Neural cell (in vitro differentiated cells): ENCODE measurements at regions not wholly inside any gene's neighbourhood (a gene's known extent, or its start where the extent isn't known, plus 50 kb on each side); places are given as distances from the start of the nearest gene placed in this dataset.

ENCODE experiments used
- POLR2AphosphoS5 ChIP-seq: IDR thresholded peaks from 2 replicates; pipeline ENCODE4 v1.6.1; 2012
- TF ChIP-seq, protein P1 (sequence below): fragments of 450-650 bp; IDR thresholded peaks from 2 replicates; pipeline ENCODE4 v1.5.1; 2014; ENCODE audit warnings: antibody characterized with exemption, mild to moderate bottlenecking, moderate library complexity; ENCODE audit not compliant: poor library complexity, severe bottlenecking

DNA sequence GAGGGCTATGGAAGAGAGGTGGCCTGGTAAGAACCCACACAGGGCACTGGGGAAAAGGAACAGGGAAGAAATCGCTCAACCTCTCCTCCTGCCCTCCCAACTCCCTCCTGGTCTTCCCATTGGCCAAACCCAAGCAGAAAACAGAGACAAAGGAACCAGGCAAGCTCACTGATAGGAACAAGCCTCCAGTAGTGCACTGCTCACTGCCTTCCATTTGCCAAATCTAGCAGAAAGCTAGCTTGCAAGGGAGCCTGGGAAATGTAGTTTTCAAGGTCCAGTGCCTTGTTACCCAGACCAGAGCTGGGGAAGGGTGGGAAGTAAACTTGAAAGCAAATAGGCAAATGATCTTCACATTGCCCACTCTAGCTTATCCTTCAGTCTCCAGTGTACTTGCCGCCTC is 556.1 kb upstream of the AUTS2 start:
- TF ChIP-seq, protein P1, sequence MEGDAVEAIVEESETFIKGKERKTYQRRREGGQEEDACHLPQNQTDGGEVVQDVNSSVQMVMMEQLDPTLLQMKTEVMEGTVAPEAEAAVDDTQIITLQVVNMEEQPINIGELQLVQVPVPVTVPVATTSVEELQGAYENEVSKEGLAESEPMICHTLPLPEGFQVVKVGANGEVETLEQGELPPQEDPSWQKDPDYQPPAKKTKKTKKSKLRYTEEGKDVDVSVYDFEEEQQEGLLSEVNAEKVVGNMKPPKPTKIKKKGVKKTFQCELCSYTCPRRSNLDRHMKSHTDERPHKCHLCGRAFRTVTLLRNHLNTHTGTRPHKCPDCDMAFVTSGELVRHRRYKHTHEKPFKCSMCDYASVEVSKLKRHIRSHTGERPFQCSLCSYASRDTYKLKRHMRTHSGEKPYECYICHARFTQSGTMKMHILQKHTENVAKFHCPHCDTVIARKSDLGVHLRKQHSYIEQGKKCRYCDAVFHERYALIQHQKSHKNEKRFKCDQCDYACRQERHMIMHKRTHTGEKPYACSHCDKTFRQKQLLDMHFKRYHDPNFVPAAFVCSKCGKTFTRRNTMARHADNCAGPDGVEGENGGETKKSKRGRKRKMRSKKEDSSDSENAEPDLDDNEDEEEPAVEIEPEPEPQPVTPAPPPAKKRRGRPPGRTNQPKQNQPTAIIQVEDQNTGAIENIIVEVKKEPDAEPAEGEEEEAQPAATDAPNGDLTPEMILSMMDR, result no peak
- no peak for TF ChIP-seq POLR2AphosphoS5
